Astrocyte of the cerebellum (primary cell): ENCODE measurements at regions not wholly inside any gene's neighbourhood (a gene's known extent, or its start where the extent isn't known, plus 50 kb on each side); places are given as distances from the start of the nearest gene placed in this dataset.
"Not testable (repeated sequence)": the region's sequence is repeated elsewhere in the genome, so short reads cannot be mapped to it uniquely, and the experiment has no call there.

Experiments
- DNase-seq: peaks from one replicate; pipeline ENCODE4 v3.0.0-alpha.2; 2011; ENCODE audit warnings: low read depth
- H3K4me3 ChIP-seq: 2 replicates; pipeline ENCODE4 v1.5.1; 2011; ENCODE audit warnings: mild to moderate bottlenecking, low read depth, low read length, moderate library complexity
- CTCF ChIP-seq: IDR thresholded peaks from 2 replicates; pipeline ENCODE4 v1.5.1; 2012; ENCODE audit warnings: low read length, low read depth, moderate library complexity, mild to moderate bottlenecking; ENCODE audit errors: missing control alignments
- in situ Hi-C: cut with HindIII; loops from 2 replicates; pipeline ENCODE4 v1.10.0; 2017; ENCODE audit warnings: low sequenced_read_pairs

GRCh38 chr20:56698297-56698696, 69.2 kb downstream of the TFAP2C start:
- in situ Hi-C loops = no loop called here
- no peak for DNase-seq
- no peak overlapping the region for H3K4me3 ChIP-seq
- no peak for TF ChIP-seq CTCF

- in situ Hi-C loops = no loop called here
- TF ChIP-seq CTCF = no peak
- H3K4me3 ChIP-seq = no peak overlapping the region
- DNase-seq = no peak
Measured at GRCh38 chr20:56698749-56699148, 69.6 kb downstream of the TFAP2C start.

GRCh38 chr20:56702931-56703840, 74.1 kb downstream of the TFAP2C start:
- DNase-seq = no peak
- no peak overlapping the region for H3K4me3 ChIP-seq
- TF ChIP-seq CTCF = no peak
- in situ Hi-C loops = no loop called here

- no peak for TF ChIP-seq CTCF
- no peak overlapping the region for H3K4me3 ChIP-seq
- no peak for DNase-seq
- in situ Hi-C loops = no loop called here
Measured at GRCh38 chr20:56706867-56707360, 77.8 kb downstream of the TFAP2C start.

- in situ Hi-C loops = no loop called here
- no peak overlapping the region for H3K4me3 ChIP-seq
- DNase-seq = no peak
- no peak for TF ChIP-seq CTCF
Measured at GRCh38 chr20:56708991-56709390, 79.9 kb downstream of the TFAP2C start.

- in situ Hi-C loops = no loop called here
- no peak for DNase-seq
- no peak for TF ChIP-seq CTCF
- H3K4me3 ChIP-seq = no peak overlapping the region
Measured at GRCh38 chr20:56710125-56710524, 81.0 kb downstream of the TFAP2C start.

GRCh38 chr20:56710577-56710976, 81.5 kb downstream of the TFAP2C start:
- in situ Hi-C loops, H3K4me3 ChIP-seq, DNase-seq: not testable (repeated sequence)
